Endothelial cell of umbilical vein (primary cell): ENCODE measurements at regions not wholly inside any gene's neighbourhood (a gene's known extent, or its start where the extent isn't known, plus 50 kb on each side); places are given as distances from the start of the nearest gene placed in this dataset.

Experiments used
- BruUV-seq: library from RNA; stranded (reverse); fragments of 400-500 nt; replicated peaks from 2 replicates; lab custom pipeline; 2021; lab: Mats Ljungman, UMichigan
- CTCF ChIA-PET: fragments of 300-600, 350-600 bp; sonication (Branson Sonifier 250); formaldehyde crosslinking; loops from one replicate; lab custom pipeline; 2021; ENCODE audit warnings: antibody characterized with exemption, inconsistent platforms; lab: Charles Lee
- POLR2A ChIA-PET: fragments of 300-600, 350-600 bp; sonication (Branson Sonifier 250); formaldehyde crosslinking; loops from one replicate; lab custom pipeline; 2021; ENCODE audit warnings: antibody characterized with exemption, inconsistent platforms; lab: Charles Lee
- DNase-seq: peaks from one replicate; pipeline ENCODE4 v3.0.0-alpha.2; 2011; ENCODE audit warnings: low read depth, low spot score
- FAIRE-seq: peaks from 2 replicates; lab custom pipeline; 2011; peaks lifted over from hg19 to GRCh38; lab: Jason Lieb, UNC
- H2AFZ ChIP-seq: 2 replicates; pipeline ENCODE4 v1.6.0; 2012; ENCODE audit warnings: low read depth, low read length, control low read depth, inconsistent platforms
- H3K27ac ChIP-seq: 2 replicates; pipeline ENCODE4 v1.5.1; 2011; ENCODE audit warnings: low read depth, mild to moderate bottlenecking, control low read depth, low read length, moderate library complexity; ENCODE audit not compliant: insufficient read depth
- H3K27me3 ChIP-seq, 2 experiments: 2 replicates each; pipeline versions ENCODE4 v1.6.0 to v1.6.1; 2011; ENCODE audit warnings: low read length in 2 of 2, mixed read lengths in 1 of 2; ENCODE audit not compliant: control insufficient read depth in 2 of 2, insufficient read depth in 2 of 2
- H3K36me3 ChIP-seq, 2 experiments: 2 replicates in 1 of 2; 3 replicates in 1 of 2; pipeline ENCODE4 v1.5.1; 2011; ENCODE audit warnings: low read length in 2 of 2, mild to moderate bottlenecking in 1 of 2, moderate library complexity in 1 of 2; ENCODE audit not compliant: control insufficient read depth in 2 of 2, insufficient read depth in 2 of 2; ENCODE audit errors: extremely low read depth in 1 of 2
- H3K4me1 ChIP-seq: 3 replicates; pipeline ENCODE4 v1.5.1; 2011; ENCODE audit warnings: mild to moderate bottlenecking, low read length; ENCODE audit not compliant: control insufficient read depth, insufficient read depth; ENCODE audit errors: extremely low read depth
- H3K4me2 ChIP-seq: 2 replicates; pipeline ENCODE4 v1.6.1; 2011; ENCODE audit warnings: low read length, control low read depth, mixed read lengths; ENCODE audit not compliant: insufficient read depth
- H3K4me3 ChIP-seq, 3 experiments: fragments of 200-600 bp in 1 of 3; sonication (generic), shearing (Covaris generic) in 1 of 3; replicated peaks in 1 of 3; 2 replicates each; pipeline ENCODE4 v1.5.1; 2011 to 2016; ENCODE audit warnings: control low read depth in 3 of 3, low read length in 3 of 3, mild to moderate bottlenecking in 2 of 3, inconsistent platforms in 1 of 3, low read depth in 1 of 3, moderate library complexity in 1 of 3; ENCODE audit not compliant: insufficient read depth in 1 of 3
- H3K79me2 ChIP-seq: 2 replicates; pipeline ENCODE4 v1.6.0; 2012; ENCODE audit warnings: low read length, inconsistent platforms; ENCODE audit not compliant: control insufficient read depth, insufficient read depth
- H3K9ac ChIP-seq: replicated peaks from 2 replicates; pipeline ENCODE3; 2011; ENCODE audit warnings: low read length, control low read depth; ENCODE audit not compliant: insufficient read depth; ENCODE audit errors: extremely low read depth
- H3K9me1 ChIP-seq: replicated peaks from 3 replicates; pipeline ENCODE4 v1.6.0; 2011; ENCODE audit warnings: mild to moderate bottlenecking, low read length; ENCODE audit not compliant: control insufficient read depth, insufficient read depth; ENCODE audit errors: extremely low read depth
- H3K9me3 ChIP-seq: replicated peaks from 2 replicates; pipeline ENCODE4 v1.5.1; 2012; ENCODE audit warnings: low read length, inconsistent platforms; ENCODE audit not compliant: control insufficient read depth, insufficient read depth
- H4K20me1 ChIP-seq: replicated peaks from 2 replicates; pipeline ENCODE3; 2011; ENCODE audit warnings: mild to moderate bottlenecking, low read length; ENCODE audit not compliant: control insufficient read depth, insufficient read depth; ENCODE audit errors: extremely low read depth
- CTCF ChIP-seq, 2 donors: IDR thresholded peaks; 1 replicate in 1 of 2; 2 replicates in 1 of 2; pipeline ENCODE4 v1.5.1; 2011; ENCODE audit warnings: low read length in 2 of 2, mild to moderate bottlenecking in 2 of 2, moderate library complexity in 2 of 2, control low read depth in 1 of 2, inconsistent platforms in 1 of 2, low read depth in 1 of 2; ENCODE audit not compliant: insufficient read depth in 1 of 2; ENCODE audit errors: extremely low read depth in 1 of 2
- EZH2 ChIP-seq: IDR thresholded peaks from 2 replicates; pipeline ENCODE4 v1.6.1; 2012; ENCODE audit warnings: borderline replicate concordance, low read depth, mild to moderate bottlenecking, moderate library complexity, low read length, inconsistent platforms; ENCODE audit not compliant: severe bottlenecking
- dilution Hi-C: fragments of 300-500 bp; cut with MboI; formaldehyde crosslinking; loops from one replicate; pipeline ENCODE4 v1.15.0; 2019; ENCODE audit warnings: low sequenced_read_pairs; ENCODE audit not compliant: extremely low pct_ligation_motif_present
- intact Hi-C: fragments of 100-400 bp; cut with micrococcal nuclease; formaldehyde crosslinking; loops from one replicate; pipeline ENCODE4 v1.10.0; 2022

DNA sequence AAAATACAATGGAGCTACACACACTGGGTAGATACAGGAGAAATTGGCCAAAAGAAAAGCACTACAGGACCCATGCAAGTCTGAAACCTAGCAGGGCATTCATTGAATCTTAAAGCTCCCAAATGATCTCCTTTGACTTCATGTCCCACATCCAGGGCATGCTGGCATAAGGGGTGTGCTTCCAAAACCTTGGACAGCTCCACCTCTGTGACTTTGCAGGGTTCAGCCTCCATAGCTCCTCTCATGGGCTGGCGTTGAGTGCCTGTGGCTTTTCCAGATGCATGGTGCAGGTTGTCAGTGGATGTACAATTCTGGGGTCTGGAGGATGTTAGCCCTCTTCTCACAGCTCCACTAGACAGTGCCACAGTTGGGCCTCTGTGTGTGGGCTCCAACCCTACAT is 626.3 kb upstream of the POT1 start:
- no peak for DNase-seq
- Histone ChIP-seq H3K9ac (no peak overlapping the region), H3K4me2 (no peak overlapping the region), H2AFZ (no peak overlapping the region), H3K36me3 (no peaks in the 10 kb centered on the region), H3K9me1 (no peaks in the 10 kb centered on the region), H3K27me3 (no peaks in the 10 kb centered on the region), H3K4me3 (no peak overlapping the region), H3K27ac (no peak overlapping the region), H3K79me2 (no peaks in the 10 kb centered on the region), H4K20me1 (no peaks in the 10 kb centered on the region), H3K4me1 (no peaks in the 10 kb centered on the region), H3K9me3 (no peaks in the 10 kb centered on the region)
- no peak for FAIRE-seq
- intact Hi-C loops (no loop called here), dilution Hi-C loops (no loop called here)
- ChIA-PET POLR2A (no interaction called here), CTCF (no interaction called here)
- no peak for TF ChIP-seq CTCF (IDR thresholded peaks at IDR 0.05; ENCODE audit: extremely low read depth in 1 of 2, insufficient read depth in 1 of 2, low read depth in 1 of 2, low read length in 2 of 2)
- no TSS peak for BruUV-seq

DNA sequence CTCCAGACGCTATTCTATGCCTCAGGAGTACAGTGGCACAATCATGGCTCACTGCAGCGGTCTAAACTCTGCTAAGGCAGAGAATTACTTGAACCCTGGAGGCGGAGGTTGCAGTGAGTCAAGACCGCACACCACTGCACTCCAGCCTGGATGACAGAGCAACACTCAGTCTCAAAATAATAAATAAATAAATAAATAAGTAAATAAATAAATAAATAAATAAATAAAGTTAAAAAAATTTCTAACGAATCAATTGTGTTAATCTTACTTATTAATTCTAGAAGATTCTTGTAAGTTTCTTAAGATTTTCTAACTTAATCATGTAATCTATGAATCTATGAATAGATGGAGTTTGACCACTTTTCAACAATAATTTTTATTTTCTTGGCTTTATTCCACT is 621.4 kb upstream of the POT1 start:
- Histone ChIP-seq H3K4me2 (no peak overlapping the region), H2AFZ (no peak overlapping the region), H3K79me2 (no peaks in the 10 kb centered on the region), H3K27me3 (no peaks in the 10 kb centered on the region), H3K9me1 (no peaks in the 10 kb centered on the region), H3K9me3 (no peaks in the 10 kb centered on the region), H3K27ac (no peak overlapping the region), H3K9ac (no peak overlapping the region), H4K20me1 (no peaks in the 10 kb centered on the region), H3K4me1 (no peaks in the 10 kb centered on the region), H3K4me3 (no peak overlapping the region), H3K36me3 (no peaks in the 10 kb centered on the region)
- POLR2A ChIA-PET: no interaction called here
- no TSS peak for BruUV-seq
- no peak for FAIRE-seq
- intact Hi-C loops: no loop called here
- TF ChIP-seq EZH2 (no peak), CTCF (IDR thresholded peaks at IDR 0.05; ENCODE audit: extremely low read depth in 1 of 2, insufficient read depth in 1 of 2, low read depth in 1 of 2, low read length in 2 of 2) (no peak)
- dilution Hi-C loops: no loop called here
- CTCF ChIA-PET: no interaction called here
- DNase-seq: no peak
